GM12878 (cell line): ENCODE measurements at regions not wholly inside any gene's neighbourhood (a gene's known extent, or its start where the extent isn't known, plus 50 kb on each side); places are given as distances from the start of the nearest gene placed in this dataset.

Experiments
- ATAC-seq: fragments of 200-7000 bp; cut with Tn5 transposase; 3 replicates; pipeline ENCODE4 v1.9.1; 2020; ENCODE audit warnings: mild to moderate bottlenecking, moderate library complexity
- BruUV-seq: library from RNA; stranded (reverse); fragments of 400-500 nt; replicated peaks from 2 replicates; lab custom pipeline; 2021; lab: Mats Ljungman, UMichigan
- CTCF ChIA-PET: fragments of 300-600 bp; sonication (Branson Sonifier 250); formaldehyde crosslinking; extraction: SDS; loops from one replicate; lab custom pipeline; 2021; ENCODE audit warnings: inconsistent platforms; lab: Yijun Ruan, JAX
- POLR2A ChIA-PET: fragments of 350-600 bp; formaldehyde crosslinking; extraction: SDS; loops from one replicate; lab custom pipeline; 2021; ENCODE audit warnings: inconsistent platforms; lab: Charles Lee
- RAD21 ChIA-PET: fragments of 300-600 bp; sonication (Branson Sonifier 250); formaldehyde crosslinking; loops from one replicate; lab custom pipeline; 2023; ENCODE audit warnings: antibody characterized with exemption; ENCODE audit not compliant: unreplicated experiment; lab: Charles Lee
- SMC1A ChIA-PET: fragments of 300-600 bp; sonication (Branson Sonifier 250); formaldehyde crosslinking; loops from one replicate; lab custom pipeline; 2023; ENCODE audit not compliant: unreplicated experiment, uncharacterized antibody; lab: Charles Lee
- DNase-seq: peaks from one replicate; pipeline ENCODE4 v3.0.0-alpha.2; 2011; ENCODE audit warnings: low read depth, low spot score
- FAIRE-seq: peaks from 3 replicates; lab custom pipeline; 2011; peaks lifted over from hg19 to GRCh38; lab: Jason Lieb, UNC
- H2AFZ ChIP-seq: 2 replicates; pipeline ENCODE4 v1.6.0; 2011; ENCODE audit warnings: low read depth, low read length, control low read depth; ENCODE audit not compliant: control insufficient read depth
- H3K27ac ChIP-seq: 2 replicates; pipeline ENCODE4 v1.5.1; 2011; ENCODE audit warnings: control low read depth; ENCODE audit not compliant: control insufficient read depth, insufficient read depth
- H3K27me3 ChIP-seq, 2 experiments: replicated peaks in 1 of 2; 2 replicates each; pipeline versions ENCODE4 v1.6.0 to v1.6.1; 2011; ENCODE audit warnings: low read length in 1 of 2; ENCODE audit not compliant: control insufficient read depth in 2 of 2, insufficient read depth in 2 of 2
- H3K36me3 ChIP-seq, 2 experiments: 2 replicates each; pipeline ENCODE4 v1.5.1; 2011; ENCODE audit warnings: low read length in 1 of 2; ENCODE audit not compliant: control insufficient read depth in 2 of 2, insufficient read depth in 2 of 2
- H3K4me1 ChIP-seq: 2 replicates; pipeline ENCODE4 v1.6.1; 2011; ENCODE audit warnings: mild to moderate bottlenecking, low read length, moderate library complexity, mixed read lengths; ENCODE audit not compliant: control insufficient read depth, insufficient read depth
- H3K4me2 ChIP-seq: 2 replicates; pipeline ENCODE4 v1.6.0; 2011; ENCODE audit warnings: control low read depth; ENCODE audit not compliant: control insufficient read depth, insufficient read depth
- H3K4me3 ChIP-seq: fragments of 200-600 bp; sonication (generic); 2 replicates; pipeline ENCODE4 v1.5.1; 2016
- H3K79me2 ChIP-seq: 2 replicates; pipeline ENCODE4 v1.6.0; 2011; ENCODE audit warnings: low read length; ENCODE audit not compliant: control insufficient read depth, insufficient read depth
- H3K9ac ChIP-seq: 2 replicates; pipeline ENCODE4 v1.8.0; 2011; ENCODE audit warnings: low read length, control low read depth, mixed read lengths; ENCODE audit not compliant: control insufficient read depth, insufficient read depth
- H3K9me3 ChIP-seq: replicated peaks from 3 replicates; pipeline ENCODE4 v1.5.1; 2011; ENCODE audit warnings: mild to moderate bottlenecking, low read length; ENCODE audit not compliant: control insufficient read depth, insufficient read depth
- H4K20me1 ChIP-seq: 2 replicates; pipeline ENCODE4 v1.6.0; 2011; ENCODE audit not compliant: control insufficient read depth, insufficient read depth
- BHLHE40 ChIP-seq, 2 experiments: fragments of 450-650 bp in 1 of 2; IDR thresholded peaks; 2 replicates each; pipeline ENCODE4 v1.6.1; 2011 to 2017; ENCODE audit warnings: low read depth in 2 of 2, borderline replicate concordance in 1 of 2, improper control_type of control experiment in 1 of 2, low read length in 1 of 2, mild to moderate bottlenecking in 1 of 2
- EED ChIP-seq: sonication (generic); IDR thresholded peaks from 2 replicates; pipeline ENCODE4 v1.6.1; 2016; ENCODE audit warnings: antibody characterized with exemption, low read depth
- EGR1 ChIP-seq, 2 experiments: IDR thresholded peaks; 1 replicate in 1 of 2; 2 replicates in 1 of 2; pipeline ENCODE4 v1.6.1; 2011 to 2012; ENCODE audit warnings: low read depth in 2 of 2, low read length in 2 of 2, borderline replicate concordance in 1 of 2, mild to moderate bottlenecking in 1 of 2, moderate library complexity in 1 of 2
- IRF4 ChIP-seq: IDR thresholded peaks from 2 replicates; pipeline ENCODE4 v1.6.1; 2011; ENCODE audit warnings: low read depth, low read length
- MXI1 ChIP-seq: fragments of 150-350 bp; IDR thresholded peaks from 2 replicates; pipeline ENCODE4 v1.6.1; 2011; ENCODE audit warnings: low read depth, mild to moderate bottlenecking, inconsistent platforms, low read length, improper control_type of control experiment
- PAX8 ChIP-seq: fragments of 450-650 bp; IDR thresholded peaks from 2 replicates; pipeline ENCODE4 v1.6.1; 2017; ENCODE audit warnings: mild to moderate bottlenecking, moderate library complexity
- PML ChIP-seq: IDR thresholded peaks from 2 replicates; pipeline ENCODE4 v1.6.1; 2012; ENCODE audit warnings: low read length, inconsistent platforms
- RELA ChIP-seq: fragments of 450-650 bp; IDR thresholded peaks from 2 replicates; pipeline ENCODE4 v1.8.0; 2014; ENCODE audit warnings: borderline replicate concordance; ENCODE audit not compliant: partially characterized antibody
- ZBED1 ChIP-seq: IDR thresholded peaks from 2 replicates; pipeline ENCODE4 v1.6.1; 2016; ENCODE audit warnings: borderline replicate concordance
- ZNF217 ChIP-seq: fragments of 450-650 bp; IDR thresholded peaks from 2 replicates; pipeline ENCODE4 v1.6.1; 2017; ENCODE audit warnings: antibody characterized with exemption, mild to moderate bottlenecking
- ZNF274 ChIP-seq: IDR thresholded peaks from one replicate; pipeline ENCODE4 v1.8.0; 2011; ENCODE audit not compliant: insufficient read length, insufficient read depth
- ZNF384 ChIP-seq: IDR thresholded peaks from 2 replicates; pipeline ENCODE4 v1.6.1; 2012; ENCODE audit warnings: low read depth, mild to moderate bottlenecking, low read length, improper control_type of control experiment, borderline replicate concordance
- WGBS: methylation state at CpG from one replicate; pipeline ENCODE4 v1.1.6; 2016; ENCODE audit warnings: low lambda C conversion rate; ENCODE audit not compliant: insufficient replicate concordance, insufficient coverage; ENCODE audit errors: missing lambda C conversion rate; 5-methylcytosine and 5-hydroxymethylcytosine counted together
- in situ Hi-C: fragments of 300-500 bp; cut with MboI; formaldehyde crosslinking; loops from 9 replicates; pipeline ENCODE4 v1.14.3; 2018; ENCODE audit warnings: mixed read lengths
- intact Hi-C: fragments of 100-400 bp; cut with micrococcal nuclease; formaldehyde crosslinking; loops from one replicate; pipeline ENCODE4 v1.14.2; 2022; ENCODE audit not compliant: unreplicated experiment
- TF ChIP-seq, protein P1 (sequence below): IDR thresholded peaks from 2 replicates; pipeline ENCODE4 v1.6.1; 2011; ENCODE audit warnings: low read depth, mild to moderate bottlenecking, low read length, moderate library complexity, borderline replicate concordance; ENCODE audit errors: extremely low read depth
- TF ChIP-seq, protein P2 (sequence below): fragments of 450-650 bp; conservative IDR thresholded peaks from 2 replicates; pipeline ENCODE4 v1.6.1; 2017; ENCODE audit warnings: mild to moderate bottlenecking, moderate library complexity

- TF ChIP-seq EGR1 (IDR thresholded peaks at IDR 0.05; ENCODE audit: borderline replicate concordance in 1 of 2, low read depth in 2 of 2, low read length in 2 of 2) (no peak), ZNF217 (no peak), BHLHE40 (IDR thresholded peaks at IDR 0.05; ENCODE audit: borderline replicate concordance in 1 of 2, low read depth in 2 of 2, low read length in 1 of 2) (no peak), PML (no peak), PAX8 (no peak), IRF4 (no peak), EED (no peak), ZNF384 (no peak), ZNF274 (no peak), MXI1 (no peak), ZBED1 (no peak), RELA (no peak)
- TF ChIP-seq, protein P1, sequence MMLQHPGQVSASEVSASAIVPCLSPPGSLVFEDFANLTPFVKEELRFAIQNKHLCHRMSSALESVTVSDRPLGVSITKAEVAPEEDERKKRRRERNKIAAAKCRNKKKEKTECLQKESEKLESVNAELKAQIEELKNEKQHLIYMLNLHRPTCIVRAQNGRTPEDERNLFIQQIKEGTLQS, result no peak
- TF ChIP-seq, protein P2, sequence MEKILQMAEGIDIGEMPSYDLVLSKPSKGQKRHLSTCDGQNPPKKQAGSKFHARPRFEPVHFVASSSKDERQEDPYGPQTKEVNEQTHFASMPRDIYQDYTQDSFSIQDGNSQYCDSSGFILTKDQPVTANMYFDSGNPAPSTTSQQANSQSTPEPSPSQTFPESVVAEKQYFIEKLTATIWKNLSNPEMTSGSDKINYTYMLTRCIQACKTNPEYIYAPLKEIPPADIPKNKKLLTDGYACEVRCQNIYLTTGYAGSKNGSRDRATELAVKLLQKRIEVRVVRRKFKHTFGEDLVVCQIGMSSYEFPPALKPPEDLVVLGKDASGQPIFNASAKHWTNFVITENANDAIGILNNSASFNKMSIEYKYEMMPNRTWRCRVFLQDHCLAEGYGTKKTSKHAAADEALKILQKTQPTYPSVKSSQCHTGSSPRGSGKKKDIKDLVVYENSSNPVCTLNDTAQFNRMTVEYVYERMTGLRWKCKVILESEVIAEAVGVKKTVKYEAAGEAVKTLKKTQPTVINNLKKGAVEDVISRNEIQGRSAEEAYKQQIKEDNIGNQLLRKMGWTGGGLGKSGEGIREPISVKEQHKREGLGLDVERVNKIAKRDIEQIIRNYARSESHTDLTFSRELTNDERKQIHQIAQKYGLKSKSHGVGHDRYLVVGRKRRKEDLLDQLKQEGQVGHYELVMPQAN, result no peak
- no peaks in the 10 kb centered on the region for H3K79me2 ChIP-seq
- intact Hi-C loops (no loop called here), in situ Hi-C loops (no loop called here)
- FAIRE-seq (no peak), DNase-seq (no peak), ATAC-seq (no peak)
- BruUV-seq, result no TSS peak
- no peaks in the 10 kb centered on the region for H4K20me1 ChIP-seq
- no peak overlapping the region for H2AFZ ChIP-seq
- no peaks in the 10 kb centered on the region for H3K4me1 ChIP-seq
- no peak overlapping the region for H3K4me2 ChIP-seq
- CTCF ChIA-PET, result no interaction called here
- SMC1A ChIA-PET, result no interaction called here
- H3K27me3 ChIP-seq, result no peaks in the 10 kb centered on the region
- H3K36me3 ChIP-seq, result no peaks in the 10 kb centered on the region
- RAD21 ChIA-PET, result no interaction called here
- no peak overlapping the region for H3K27ac ChIP-seq
- no peaks in the 10 kb centered on the region for H3K9me3 ChIP-seq
- 22% methylated on average over 6 of the region's 6 CpGs for WGBS
- POLR2A ChIA-PET, result no interaction called here
- no peak overlapping the region for H3K4me3 ChIP-seq
- no peak overlapping the region for H3K9ac ChIP-seq
Measured at GRCh38 chr2:5969303-5969702, 277.1 kb downstream of the SOX11 start.
